HepG2 (cell line): ENCODE measurements at regions not wholly inside any gene's neighbourhood (a gene's known extent, or its start where the extent isn't known, plus 50 kb on each side); places are given as distances from the start of the nearest gene placed in this dataset.

ENCODE experiments used
- ATAC-seq: fragments of 200-7000 bp; cut with Tn5 transposase; 3 replicates; pipeline ENCODE4 v1.9.1; 2020; ENCODE audit warnings: mild to moderate bottlenecking, moderate library complexity
- BruUV-seq: library from RNA; stranded (reverse); fragments of 400-500 nt; replicated peaks from 2 replicates; lab custom pipeline; 2021; lab: Mats Ljungman, UMichigan
- CTCF ChIA-PET: fragments of 300-600 bp; formaldehyde crosslinking; extraction: SDS; loops from one replicate; lab custom pipeline; 2021; ENCODE audit warnings: low total read pairs, inconsistent platforms, low intra/inter-chr PET ratio; lab: Yijun Ruan, JAX
- POLR2A ChIA-PET: fragments of 350-600 bp; sonication (Branson Sonifier 250); formaldehyde crosslinking; loops from one replicate; lab custom pipeline; 2020; ENCODE audit warnings: antibody characterized with exemption, inconsistent platforms; lab: Yijun Ruan, JAX
- DNase-seq: peaks from one replicate; pipeline ENCODE4 v3.0.0-alpha.2; 2015; ENCODE audit warnings: low spot score
- FAIRE-seq: peaks from 3 replicates; lab custom pipeline; 2011; peaks lifted over from hg19 to GRCh38; lab: Jason Lieb, UNC
- H2AFZ ChIP-seq: one replicate; pipeline ENCODE4 v1.6.1; 2011; ENCODE audit warnings: low read length, inconsistent platforms
- H3K27ac ChIP-seq: fragments of 300-600 bp; 3 replicates; pipeline ENCODE4 v1.8.0; 2011; ENCODE audit warnings: mixed run types, mild to moderate bottlenecking, mixed read lengths, low read length, inconsistent platforms; ENCODE audit not compliant: insufficient read depth; ENCODE audit errors: extremely low read length
- H3K27me3 ChIP-seq, 2 experiments: fragments of 200-600 bp in 1 of 2; 2 replicates in 1 of 2; 3 replicates in 1 of 2; pipeline versions ENCODE4 v1.6.0 to v1.8.0; 2011; ENCODE audit warnings: low read length in 2 of 2, mild to moderate bottlenecking in 2 of 2, moderate library complexity in 2 of 2, inconsistent platforms in 1 of 2; ENCODE audit not compliant: insufficient read depth in 2 of 2, control insufficient read depth in 1 of 2
- H3K36me3 ChIP-seq, 2 experiments: fragments of 200-600 bp in 1 of 2; replicated peaks in 1 of 2; 2 replicates in 1 of 2; 3 replicates in 1 of 2; pipeline versions ENCODE4 v1.5.1 to v1.8.0; 2011; ENCODE audit warnings: low read length in 2 of 2, inconsistent platforms in 1 of 2; ENCODE audit not compliant: insufficient read depth in 2 of 2, control insufficient read depth in 1 of 2
- H3K4me1 ChIP-seq: 2 replicates; pipeline ENCODE4 v1.5.1; 2012; ENCODE audit warnings: low read length, inconsistent platforms; ENCODE audit not compliant: insufficient read depth
- H3K4me2 ChIP-seq: 2 replicates; pipeline ENCODE4 v1.6.0; 2011; ENCODE audit warnings: low read depth, low read length, inconsistent platforms
- H3K4me3 ChIP-seq, 3 experiments: fragments of 200-600 bp in 1 of 3; sonication (generic), shearing (Covaris generic) in 1 of 3; replicated peaks in 1 of 3; 2 replicates each; pipeline ENCODE4 v1.5.1; 2011 to 2016; ENCODE audit warnings: low read length in 3 of 3, inconsistent platforms in 2 of 3, low read depth in 2 of 3, mild to moderate bottlenecking in 2 of 3, control low read depth in 1 of 3, mixed read lengths in 1 of 3; ENCODE audit not compliant: insufficient read depth in 1 of 3
- H3K79me2 ChIP-seq: one replicate; pipeline ENCODE4 v1.6.1; 2011; ENCODE audit warnings: low read length, inconsistent platforms; ENCODE audit not compliant: insufficient read depth
- H3K9ac ChIP-seq: 2 replicates; pipeline ENCODE4 v1.6.0; 2011; ENCODE audit warnings: mild to moderate bottlenecking, low read depth, low read length, inconsistent platforms; ENCODE audit not compliant: insufficient read depth
- H3K9me3 ChIP-seq: 2 replicates; pipeline ENCODE4 v1.5.1; 2012; ENCODE audit warnings: mild to moderate bottlenecking, low read length
- H4K20me1 ChIP-seq: 2 replicates; pipeline ENCODE4 v1.6.0; 2011; ENCODE audit warnings: inconsistent platforms, mild to moderate bottlenecking, low read length, moderate library complexity; ENCODE audit not compliant: insufficient read depth
- BRD4 ChIP-seq: sonication (generic); formaldehyde crosslinking; IDR thresholded peaks from 2 replicates; pipeline ENCODE4 v1.4.0; 2020; ENCODE audit warnings: missing genetic modification reagents
- CEBPB ChIP-seq: IDR thresholded peaks from 2 replicates; pipeline ENCODE4 v1.6.1; 2011; ENCODE audit warnings: low read depth, low read length, improper control_type of control experiment, borderline replicate concordance
- HNRNPH1 ChIP-seq: fragments of 200-400 bp; formaldehyde crosslinking; optimal IDR thresholded peaks from 2 replicates; pipeline ENCODE3; 2017; ENCODE audit warnings: mild to moderate bottlenecking, low read depth, low read length
- MEF2D ChIP-seq: sonication (generic); formaldehyde crosslinking; IDR thresholded peaks from 2 replicates; pipeline ENCODE4 v1.5.1; 2020; ENCODE audit warnings: mild to moderate bottlenecking, missing genetic modification reagents
- NONO ChIP-seq, 2 experiments: fragments of 450-650 bp in 1 of 2; sonication (generic) in 1 of 2; formaldehyde crosslinking in 1 of 2; IDR thresholded peaks in 1 of 2; conservative IDR thresholded peaks in 1 of 2; 2 replicates each; pipeline versions ENCODE4 v1.6.1 to v1.8.0; 2017 to 2022; ENCODE audit warnings: mild to moderate bottlenecking in 1 of 2, missing genetic modification reagents in 1 of 2, moderate library complexity in 1 of 2
- ZFP36L2 ChIP-seq: sonication (generic); formaldehyde crosslinking; IDR thresholded peaks from 2 replicates; pipeline ENCODE4 v1.4.0; 2020; ENCODE audit warnings: missing genetic modification reagents
- ZNF570 ChIP-seq: sonication (generic); formaldehyde crosslinking; IDR thresholded peaks from 2 replicates; pipeline ENCODE4 v1.4.0; 2020; ENCODE audit warnings: mild to moderate bottlenecking, missing genetic modification reagents, borderline replicate concordance
- ZNF670 ChIP-seq: sonication (generic); formaldehyde crosslinking; IDR thresholded peaks from 2 replicates; pipeline ENCODE4 v1.8.0; 2022; ENCODE audit warnings: mild to moderate bottlenecking, missing genetic modification reagents, borderline replicate concordance
- WGBS: methylation state at CpG from one replicate; pipeline ENCODE4 v1.1.6; 2017; ENCODE audit warnings: low lambda C conversion rate; 5-methylcytosine and 5-hydroxymethylcytosine counted together
- in situ Hi-C: cut with HindIII; loops from 2 replicates; pipeline ENCODE4 v1.10.0; 2017; ENCODE audit warnings: low pct_unique_long_range_greater_than_20kb; ENCODE audit not compliant: extremely low pct_ligation_motif_present
- intact Hi-C: fragments of 100-400 bp; cut with micrococcal nuclease; formaldehyde crosslinking; loops from one replicate; pipeline ENCODE4 v1.10.0; 2022; ENCODE audit not compliant: unreplicated experiment

- 54% methylated on average over 3 of the region's 3 CpGs for WGBS
- FAIRE-seq = no peak
- intact Hi-C loops (no loop called here), in situ Hi-C loops (no loop called here)
- POLR2A ChIA-PET = no interaction called here
- H3K4me3 ChIP-seq = no peak overlapping the region
- H3K79me2 ChIP-seq = no peaks in the 10 kb centered on the region
- BruUV-seq = no TSS peak
- no peak for ATAC-seq
- no peak overlapping the region for H3K9ac ChIP-seq
- H3K27me3 ChIP-seq = no peaks in the 10 kb centered on the region
- H3K36me3 ChIP-seq = no peaks in the 10 kb centered on the region
- no peak for DNase-seq
- H3K4me2 ChIP-seq = no peak overlapping the region
- no peak for TF ChIP-seq NONO (IDR thresholded peaks at IDR 0.05)
- no peak for TF ChIP-seq NONO (CRISPR knock-in tag; conservative IDR thresholded peaks at IDR 0.05)
- no peak for TF ChIP-seq MEF2D
- no peak for TF ChIP-seq HNRNPH1
- TF ChIP-seq BRD4 (CRISPR knock-in tag) = no peak
- no peak for TF ChIP-seq ZNF670
- no peak for TF ChIP-seq ZNF570 (CRISPR knock-in tag)
- no peak for TF ChIP-seq ZFP36L2 (CRISPR knock-in tag)
- no peak for TF ChIP-seq CEBPB
- no peak overlapping the region for H3K27ac ChIP-seq
- H2AFZ ChIP-seq = no peak overlapping the region
- H3K4me1 ChIP-seq = no peaks in the 10 kb centered on the region
- H3K9me3 ChIP-seq = no peaks in the 10 kb centered on the region
- CTCF ChIA-PET = no interaction called here
- H4K20me1 ChIP-seq = no peaks in the 10 kb centered on the region
Measured at GRCh38 chr3:152200476-152201420, 68.0 kb upstream of the MBNL1 start.
